Spleen (tissue), 11 donors: ENCODE measurements at regions not wholly inside any gene's neighbourhood (a gene's known extent, or its start where the extent isn't known, plus 50 kb on each side); places are given as distances from the start of the nearest gene placed in this dataset.

Experiments
- DNase-seq: peaks from one replicate; pipeline ENCODE4 v3.0.0-alpha.2; 2020
- H3K27ac ChIP-seq, 8 donors: fragments of 200-600 bp; sonication (generic) in 7 of 8; 1 replicate in 4 of 8; 2 replicates in 4 of 8; pipeline versions ENCODE4 v1.5.0 to v1.8.0; 2016 to 2021; ENCODE audit warnings: inconsistent platforms in 4 of 8, mild to moderate bottlenecking in 4 of 8, moderate library complexity in 1 of 8
- H3K27me3 ChIP-seq, 7 donors: fragments of 200-600 bp; sonication (generic) in 6 of 7; replicated peaks in 1 of 7; 1 replicate in 4 of 7; 2 replicates in 3 of 7; pipeline versions ENCODE4 v1.5.0 to v1.8.0; 2016 to 2021; ENCODE audit warnings: inconsistent platforms in 3 of 7, mild to moderate bottlenecking in 1 of 7
- H3K36me3 ChIP-seq, 6 donors: fragments of 200-600 bp; sonication (generic) in 5 of 6; 1 replicate in 4 of 6; 2 replicates in 2 of 6; pipeline versions ENCODE4 v1.5.0 to v1.8.0; 2016 to 2021; ENCODE audit warnings: inconsistent platforms in 2 of 6
- H3K4me1 ChIP-seq, 6 donors: fragments of 200-600 bp; sonication (generic) in 5 of 6; 1 replicate in 3 of 6; 2 replicates in 3 of 6; pipeline versions ENCODE4 v1.5.0 to v1.8.0; 2016 to 2021; ENCODE audit warnings: inconsistent platforms in 3 of 6
- H3K4me3 ChIP-seq, 8 donors: fragments of 200-600 bp; sonication (generic) in 7 of 8; 1 replicate in 4 of 8; 2 replicates in 4 of 8; pipeline versions ENCODE4 v1.5.0 to v1.8.0; 2016 to 2021; ENCODE audit warnings: inconsistent platforms in 4 of 8, mild to moderate bottlenecking in 4 of 8, moderate library complexity in 2 of 8
- H3K9me3 ChIP-seq, 8 donors: fragments of 200-600 bp; sonication (generic) in 7 of 8; 1 replicate in 4 of 8; 2 replicates in 4 of 8; pipeline versions ENCODE4 v1.5.0 to v1.8.0; 2016 to 2021; ENCODE audit warnings: inconsistent platforms in 4 of 8
- CTCF ChIP-seq, 11 experiments: fragments of 200-600 bp in 7 of 11; fragments of 450-650 bp in 4 of 11; sonication (generic) in 4 of 11; IDR thresholded peaks in 8 of 11; conservative IDR thresholded peaks in 3 of 11; 1 replicate in 7 of 11; 2 replicates in 4 of 11; pipeline versions ENCODE4 v1.4.0 to v1.8.0; 2016 to 2021; ENCODE audit warnings: antibody characterized with exemption in 11 of 11, inconsistent platforms in 4 of 11, mild to moderate bottlenecking in 1 of 11
- POLR2A ChIP-seq, 3 donors: fragments of 450-650 bp; IDR thresholded peaks; one replicate each; pipeline ENCODE4 v1.5.1; 2017; ENCODE audit warnings: antibody characterized with exemption in 3 of 3, mild to moderate bottlenecking in 1 of 3
- POLR2AphosphoS5 ChIP-seq, 3 donors: sonication (generic); formaldehyde crosslinking; IDR thresholded peaks; one replicate each; pipeline ENCODE4 v1.5.1; 2017; ENCODE audit warnings: antibody characterized with exemption in 3 of 3
- WGBS, 5 donors: extraction: QIAGEN DNeasy Blood & Tissue Kit in 3 of 5; methylation state at CpG; one replicate each; pipeline versions ENCODE4 v1.1.5 to v1.1.7; 2013 to 2018; 5-methylcytosine and 5-hydroxymethylcytosine counted together
- intact Hi-C: fragments of 100-400 bp; cut with DNase I; formaldehyde crosslinking; loops from one replicate; pipeline ENCODE4 v1.15.0; 2023; ENCODE audit warnings: low total_unique reads
- donor health status: healthy with polysubstance abuse.
- donor health status: DM: no; HTN: no; CAD: no; lungs with moderate emphysema.
- donor health status: DM: no; HTN: no; CAD: no.
- donor health status: Bipolar disorder and iron deficiency.
- donor health status: healthy.
- donor health status: DM: no; HTN: no; CAD: no.
- donor health status: DM: yes; HTN: yes; CAD: no.

DNA sequence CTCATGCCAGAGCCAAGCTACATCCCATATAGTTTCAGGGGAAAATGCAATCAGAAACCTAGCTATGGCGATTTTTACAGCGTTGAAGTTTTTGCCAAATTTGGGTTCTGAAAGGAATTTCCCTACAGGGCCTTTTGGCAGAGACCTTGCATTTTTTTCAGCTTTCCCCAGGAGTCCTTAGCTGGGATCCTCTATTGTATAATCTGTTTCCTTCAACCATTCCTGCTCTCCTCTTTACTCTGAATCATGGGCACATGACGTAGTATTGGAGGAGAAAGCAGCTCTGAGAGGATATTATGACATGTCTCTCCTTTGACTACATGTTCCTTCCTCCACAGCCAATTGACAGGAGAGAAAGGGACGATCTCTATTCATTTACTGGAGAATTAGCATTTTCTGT, 118.5 kb upstream of the ERCC6L2 start:
- H3K4me3 ChIP-seq, result no peak overlapping the region
- no peak for DNase-seq
- TF ChIP-seq POLR2A (IDR thresholded peaks at IDR 0.05) (no peak), CTCF (IDR thresholded peaks at IDR 0.05 in 8 of 11, conservative IDR thresholded peaks at IDR 0.05 in 3 of 11) (no peak), POLR2AphosphoS5 (IDR thresholded peaks at IDR 0.05) (no peak)
- H3K27ac ChIP-seq, result peak overlapping the region in 7 of 8 donors; percentile 1 to 65 (median 47)
- peaks cover 0 to 47% (median 12%) of the 10 kb centered on the region in 6 donors for H3K4me1 ChIP-seq
- WGBS, 5 donors, result 46 to 63% (median 59%) methylated on average over 4 of the region's 4 CpGs
- no peaks in the 10 kb centered on the region for H3K9me3 ChIP-seq
- no peaks in the 10 kb centered on the region for H3K36me3 ChIP-seq
- intact Hi-C loops, result no loop called here
- H3K27me3 ChIP-seq, result peaks cover 0 to 7% (median 6%) of the 10 kb centered on the region in 7 donors

DNA sequence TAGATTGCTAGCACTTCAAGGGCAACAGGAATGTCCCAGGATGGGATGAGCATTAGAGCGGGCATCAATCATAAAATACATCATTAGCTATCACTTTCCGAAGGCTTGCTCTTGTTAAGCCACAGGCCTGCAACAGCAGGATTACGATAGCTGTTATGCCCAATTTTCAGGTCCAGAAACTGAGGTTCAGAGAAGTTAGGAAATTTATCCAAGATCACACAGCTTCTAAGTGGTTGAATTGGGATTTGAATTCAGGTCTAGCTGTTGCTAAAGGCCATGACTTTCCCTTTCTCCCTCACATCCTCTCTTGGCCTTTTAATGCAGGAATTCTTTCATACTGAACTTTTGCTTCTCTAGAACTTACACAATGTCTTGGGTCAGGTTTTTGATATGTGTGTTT, 119.4 kb upstream of the ERCC6L2 start:
- Histone ChIP-seq H3K36me3 (no peaks in the 10 kb centered on the region), H3K27me3 (peaks cover 0 to 12% (median 6%) of the 10 kb centered on the region in 7 donors), H3K4me3 (no peak overlapping the region), H3K9me3 (no peaks in the 10 kb centered on the region), H3K4me1 (peaks cover 0 to 50% (median 12%) of the 10 kb centered on the region in 6 donors), H3K27ac (peak overlapping the region in 5 of 8 donors; percentile 19 to 60 (median 36))
- TF ChIP-seq POLR2A (IDR thresholded peaks at IDR 0.05) (no peak), POLR2AphosphoS5 (IDR thresholded peaks at IDR 0.05) (no peak)
- 95 to 99% (median 96%) methylated on average over 3 of the region's 3 CpGs for WGBS, 5 donors
- DNase-seq, result no peak
- intact Hi-C loops, result no loop called here

DNA sequence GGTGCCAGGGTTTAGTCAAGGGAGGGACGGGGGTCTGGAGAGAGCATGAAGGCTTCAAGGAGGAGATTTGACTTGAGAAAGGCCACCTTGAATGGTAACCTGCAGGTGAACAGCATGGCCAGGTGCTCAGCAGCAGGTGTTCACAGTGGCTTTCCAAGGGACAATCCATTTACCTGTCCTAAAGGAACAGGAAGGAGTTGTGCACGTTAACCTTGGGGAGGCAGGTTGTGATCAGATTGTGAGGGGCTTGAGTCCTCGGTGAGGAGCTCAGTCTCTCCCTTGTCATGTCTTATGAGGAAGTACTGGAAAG, 120.1 kb upstream of the ERCC6L2 start:
- intact Hi-C loops, result no loop called here
- Histone ChIP-seq H3K27ac (peak overlapping the region in 2 of 8 donors; percentile 21 to 47), H3K36me3 (no peaks in the 10 kb centered on the region), H3K4me1 (peaks cover 0 to 51% (median 12%) of the 10 kb centered on the region in 6 donors), H3K27me3 (peaks cover 0 to 19% (median 6%) of the 10 kb centered on the region in 7 donors), H3K4me3 (no peak overlapping the region), H3K9me3 (no peaks in the 10 kb centered on the region)
- WGBS, 5 donors, result 64 to 89% (median 76%) methylated on average over 3 of the region's 3 CpGs
- TF ChIP-seq POLR2AphosphoS5 (IDR thresholded peaks at IDR 0.05), result no peak
- DNase-seq, result no peak

GRCh38 chr9:95754533-95755420, 120.7 kb upstream of the ERCC6L2 start:
- no peak for TF ChIP-seq POLR2AphosphoS5 (IDR thresholded peaks at IDR 0.05)
- TF ChIP-seq POLR2A (IDR thresholded peaks at IDR 0.05), result no peak
- no peak for TF ChIP-seq CTCF (IDR thresholded peaks at IDR 0.05 in 8 of 11, conservative IDR thresholded peaks at IDR 0.05 in 3 of 11)
- Histone ChIP-seq H3K36me3 (no peaks in the 10 kb centered on the region), H3K27me3 (peaks cover 0 to 21% (median 6%) of the 10 kb centered on the region in 7 donors), H3K9me3 (no peaks in the 10 kb centered on the region), H3K27ac (peak overlapping the region in 1 of 8 donors; percentile 17), H3K4me1 (peaks cover 0 to 51% (median 12%) of the 10 kb centered on the region in 6 donors), H3K4me3 (no peak overlapping the region)
- intact Hi-C loops, result no loop called here
- WGBS, 5 donors, result 79 to 89% (median 85%) methylated on average over 13 to 15 of the region's 15 CpGs
- no peak for DNase-seq

- WGBS, 5 donors, result 70 to 85% (median 75%) methylated on average over 6 to 7 of the region's 7 CpGs
- no peak overlapping the region for H3K4me3 ChIP-seq
- TF ChIP-seq POLR2AphosphoS5 (IDR thresholded peaks at IDR 0.05) (no peak), CTCF (IDR thresholded peaks at IDR 0.05 in 8 of 11, conservative IDR thresholded peaks at IDR 0.05 in 3 of 11) (no peak), POLR2A (IDR thresholded peaks at IDR 0.05) (no peak)
- peaks cover 0 to 24% (median 6%) of the 10 kb centered on the region in 7 donors for H3K27me3 ChIP-seq
- no peaks in the 10 kb centered on the region for H3K36me3 ChIP-seq
- H3K9me3 ChIP-seq, result no peaks in the 10 kb centered on the region
- peak overlapping the region in 3 of 8 donors; percentile 0 to 17 (median 5) for H3K27ac ChIP-seq
- DNase-seq, result no peak
- H3K4me1 ChIP-seq, result peaks cover 0 to 51% (median 12%) of the 10 kb centered on the region in 6 donors
- intact Hi-C loops, result no loop called here
These were observed 121.6 kb upstream of the ERCC6L2 start for GRCh38 chr9:95753762-95754465.
